HEK293 (cell line): ENCODE measurements at regions not wholly inside any gene's neighbourhood (a gene's known extent, or its start where the extent isn't known, plus 50 kb on each side); places are given as distances from the start of the nearest gene placed in this dataset.

ENCODE experiments used
- CTCF ChIA-PET: fragments of 350-600 bp; formaldehyde crosslinking; extraction: SDS; loops from one replicate; lab custom pipeline; 2021; ENCODE audit warnings: antibody characterized with exemption; lab: Yijun Ruan, JAX
- POLR2A ChIA-PET: fragments of 300-600 bp; formaldehyde crosslinking; extraction: SDS; loops from one replicate; lab custom pipeline; 2020; ENCODE audit warnings: antibody characterized with exemption, inconsistent platforms; lab: Yijun Ruan, JAX
- H3K27ac ChIP-seq: fragments of 200-500 bp; sonication (Bioruptor generic); 2 replicates; pipeline ENCODE4 v1.5.1; 2014; ENCODE audit warnings: low read depth, low read length, control low read depth, inconsistent platforms; ENCODE audit errors: extremely low read depth
- H3K36me3 ChIP-seq, 2 experiments: fragments of 200-500 bp in 1 of 2; sonication (Bioruptor generic) in 1 of 2; 1 replicate in 1 of 2; 2 replicates in 1 of 2; pipeline ENCODE4 v1.5.1; 2014 to 2017; ENCODE audit warnings: inconsistent platforms in 2 of 2, low read length in 2 of 2; ENCODE audit not compliant: control insufficient read depth in 2 of 2, insufficient read depth in 1 of 2
- H3K4me1 ChIP-seq: fragments of 200-500 bp; sonication (Bioruptor generic); 2 replicates; pipeline ENCODE4 v1.5.1; 2014; ENCODE audit warnings: mild to moderate bottlenecking, low read length, inconsistent platforms; ENCODE audit not compliant: control insufficient read depth, insufficient read depth
- H3K4me3 ChIP-seq: 2 replicates; pipeline ENCODE4 v1.5.1; 2011; ENCODE audit warnings: low read depth, mild to moderate bottlenecking, control low read depth, low read length, moderate library complexity
- H3K9me3 ChIP-seq: fragments of 200-500 bp; sonication (Bioruptor generic); 2 replicates; pipeline ENCODE4 v1.5.1; 2014; ENCODE audit warnings: low read depth, low read length, inconsistent platforms; ENCODE audit not compliant: control insufficient read depth, insufficient read depth
- AEBP2 ChIP-seq: fragments of 450-650 bp; formaldehyde crosslinking; IDR thresholded peaks from 2 replicates; pipeline ENCODE4 v1.5.1; 2016; ENCODE audit warnings: missing biosample characterization, missing genetic modification characterization, borderline replicate concordance
- ELK4 ChIP-seq: IDR thresholded peaks from 2 replicates; pipeline ENCODE4 v1.6.1; 2011; ENCODE audit warnings: mild to moderate bottlenecking, low read depth, low read length, borderline replicate concordance
- KLF10 ChIP-seq: fragments of 450-650 bp; IDR thresholded peaks from 2 replicates; pipeline ENCODE4 v1.5.1; 2018; ENCODE audit warnings: missing biosample characterization, mild to moderate bottlenecking, missing genetic modification characterization
- MEIS1 ChIP-seq: sonication (generic); formaldehyde crosslinking; IDR thresholded peaks from 2 replicates; pipeline ENCODE4 v1.8.1; 2022; ENCODE audit warnings: missing genetic modification reagents, mild to moderate bottlenecking, borderline replicate concordance
- SP2 ChIP-seq: fragments of 450-650 bp; formaldehyde crosslinking; IDR thresholded peaks from 2 replicates; pipeline ENCODE4 v1.5.1; 2016; ENCODE audit warnings: missing biosample characterization, missing genetic modification characterization
- SP7 ChIP-seq: fragments of 450-650 bp; formaldehyde crosslinking; IDR thresholded peaks from 2 replicates; pipeline ENCODE4 v1.5.1; 2016; ENCODE audit warnings: missing biosample characterization, missing genetic modification characterization
- TSHZ1 ChIP-seq: fragments of 450-650 bp; formaldehyde crosslinking; IDR thresholded peaks from 2 replicates; pipeline ENCODE4 v1.5.1; 2016; ENCODE audit warnings: missing biosample characterization, missing genetic modification characterization, borderline replicate concordance
- ZBTB21 ChIP-seq: fragments of 450-650 bp; formaldehyde crosslinking; IDR thresholded peaks from 2 replicates; pipeline ENCODE4 v1.5.1; 2017; ENCODE audit warnings: missing biosample characterization, missing genetic modification characterization
- ZNF138 ChIP-seq: fragments of 450-650 bp; formaldehyde crosslinking; IDR thresholded peaks from 2 replicates; pipeline ENCODE4 v1.5.1; 2016; ENCODE audit warnings: missing biosample characterization, missing genetic modification characterization, borderline replicate concordance
- ZNF169 ChIP-seq: fragments of 450-650 bp; formaldehyde crosslinking; IDR thresholded peaks from 2 replicates; pipeline ENCODE4 v1.5.1; 2016; ENCODE audit warnings: missing biosample characterization, missing genetic modification characterization
- ZNF513 ChIP-seq: fragments of 450-650 bp; IDR thresholded peaks from 2 replicates; pipeline ENCODE4 v1.5.1; 2018; ENCODE audit warnings: missing biosample characterization, missing genetic modification characterization
- ZNF600 ChIP-seq: fragments of 450-650 bp; formaldehyde crosslinking; IDR thresholded peaks from 2 replicates; pipeline ENCODE4 v1.5.1; 2016; ENCODE audit warnings: missing biosample characterization, missing genetic modification characterization
- ZNF645 ChIP-seq: fragments of 450-650 bp; formaldehyde crosslinking; IDR thresholded peaks from 2 replicates; pipeline ENCODE4; 2016; ENCODE audit warnings: missing biosample characterization, missing genetic modification characterization
- ZNF660 ChIP-seq: fragments of 450-650 bp; IDR thresholded peaks from 2 replicates; pipeline ENCODE4 v1.5.1; 2018; ENCODE audit warnings: missing biosample characterization, mild to moderate bottlenecking, missing genetic modification characterization
- ZNF677 ChIP-seq: fragments of 450-650 bp; IDR thresholded peaks from 2 replicates; pipeline ENCODE4 v1.5.0; 2018; ENCODE audit warnings: missing biosample characterization, mild to moderate bottlenecking, missing genetic modification characterization, moderate library complexity
- ZNF692 ChIP-seq: fragments of 450-650 bp; formaldehyde crosslinking; IDR thresholded peaks from 2 replicates; pipeline ENCODE4 v1.5.1; 2016; ENCODE audit warnings: missing biosample characterization, missing genetic modification characterization
- ZSCAN30 ChIP-seq: fragments of 450-650 bp; IDR thresholded peaks from 2 replicates; pipeline ENCODE4 v1.5.1; 2018; ENCODE audit warnings: missing biosample characterization, mild to moderate bottlenecking, missing genetic modification characterization, moderate library complexity

GRCh38 chr22:46070803-46071450 is 79.4 kb upstream of the PPARA start:
- ChIA-PET POLR2A (interaction anchor here (1.2 to 3.4 kb wide), 7 partner anchors 17 to 64 kb away, joined by 3 to 42 read pairs (median 31); no protein-coding TSS in a partner anchor), CTCF (interaction anchor here (0.6 to 3.2 kb wide), 4 partner anchors 58 to 75 kb away, joined by 3 to 14 read pairs (median 4); no protein-coding TSS in a partner anchor)
- Histone ChIP-seq H3K4me1 (peaks cover 20% of the 10 kb centered on the region), H3K9me3 (no peaks in the 10 kb centered on the region), H3K36me3 (peaks cover under 1 to 19% of the 10 kb centered on the region in 2 experiments; a peak in 1 of 3 replicates), H3K4me3 (peak overlapping the region; percentile 99)
- no peak for TF ChIP-seq ZNF692 (tag by site-specific recombination)
- no peak for TF ChIP-seq ZNF169 (tag by site-specific recombination)
- no peak for TF ChIP-seq MEIS1
- TF ChIP-seq ZSCAN30 (tag by site-specific recombination): peak; percentile 68
- no peak for TF ChIP-seq SP2 (tag by site-specific recombination)
- TF ChIP-seq ZBTB21 (tag by site-specific recombination): no peak
- no peak for TF ChIP-seq ZNF645
- no peak for TF ChIP-seq ZNF600 (tag by site-specific recombination)
- TF ChIP-seq TSHZ1 (tag by site-specific recombination): no peak
- TF ChIP-seq SP7 (tag by site-specific recombination): no peak
- 0 out of 2 replicates have a peak, but pooled peaks have one; percentile 59 for TF ChIP-seq ZNF677
- TF ChIP-seq KLF10 (tag by site-specific recombination): 0 out of 2 replicates have a peak, but pooled peaks have one; percentile 46
- TF ChIP-seq ELK4: no peak
- 0 out of 2 replicates have a peak, but pooled peaks have one; percentile 13 for TF ChIP-seq ZNF513
- TF ChIP-seq ZNF138 (tag by site-specific recombination): no peak
- 0 out of 2 replicates have a peak, but pooled peaks have one; percentile 31 for TF ChIP-seq ZNF660 (tag by site-specific recombination)
- no peak for TF ChIP-seq AEBP2 (tag by site-specific recombination)
- TF ChIP-seq, all 188 proteins: peak for 5
- H3K27ac ChIP-seq: peak overlapping the region; percentile 100
